ENCODE measurements at regions not wholly inside any gene's neighbourhood (a gene's known extent, or its start where the extent isn't known, plus 50 kb on each side); places are given as distances from the start of the nearest gene placed in this dataset.

DNA sequence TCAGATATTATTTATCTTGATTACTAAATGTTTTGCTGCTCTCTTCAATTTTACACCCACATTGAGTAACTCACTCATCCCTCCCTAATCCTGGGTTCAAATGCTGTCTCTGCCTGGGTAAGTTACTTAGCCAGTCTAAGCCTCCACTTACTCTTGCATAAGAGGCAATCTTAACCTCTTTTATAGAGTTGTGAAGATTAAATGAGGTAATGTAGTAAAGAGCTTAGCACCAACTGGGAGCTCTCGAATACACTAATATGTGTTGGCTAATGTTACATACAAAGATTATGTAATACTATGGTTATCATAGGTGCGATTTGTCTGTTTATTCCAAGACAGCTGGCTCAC, 134.4 kb upstream of the STMND1 start:
- TF ChIP-seq, protein P1, sequence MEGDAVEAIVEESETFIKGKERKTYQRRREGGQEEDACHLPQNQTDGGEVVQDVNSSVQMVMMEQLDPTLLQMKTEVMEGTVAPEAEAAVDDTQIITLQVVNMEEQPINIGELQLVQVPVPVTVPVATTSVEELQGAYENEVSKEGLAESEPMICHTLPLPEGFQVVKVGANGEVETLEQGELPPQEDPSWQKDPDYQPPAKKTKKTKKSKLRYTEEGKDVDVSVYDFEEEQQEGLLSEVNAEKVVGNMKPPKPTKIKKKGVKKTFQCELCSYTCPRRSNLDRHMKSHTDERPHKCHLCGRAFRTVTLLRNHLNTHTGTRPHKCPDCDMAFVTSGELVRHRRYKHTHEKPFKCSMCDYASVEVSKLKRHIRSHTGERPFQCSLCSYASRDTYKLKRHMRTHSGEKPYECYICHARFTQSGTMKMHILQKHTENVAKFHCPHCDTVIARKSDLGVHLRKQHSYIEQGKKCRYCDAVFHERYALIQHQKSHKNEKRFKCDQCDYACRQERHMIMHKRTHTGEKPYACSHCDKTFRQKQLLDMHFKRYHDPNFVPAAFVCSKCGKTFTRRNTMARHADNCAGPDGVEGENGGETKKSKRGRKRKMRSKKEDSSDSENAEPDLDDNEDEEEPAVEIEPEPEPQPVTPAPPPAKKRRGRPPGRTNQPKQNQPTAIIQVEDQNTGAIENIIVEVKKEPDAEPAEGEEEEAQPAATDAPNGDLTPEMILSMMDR (IDR thresholded peaks at IDR 0.05; ENCODE audit: low read depth, low read length, poor library complexity, severe bottlenecking) = no peak
- TF ChIP-seq EZH2phosphoT487 (IDR thresholded peaks at IDR 0.05; ENCODE audit: borderline replicate concordance, low read length) = no peak
